GM21528 (cell line): ENCODE measurements at regions not wholly inside any gene's neighbourhood (a gene's known extent, or its start where the extent isn't known, plus 50 kb on each side); places are given as distances from the start of the nearest gene placed in this dataset.

ENCODE experiments used
- ATAC-seq: cut with Tn5 transposase; IDR thresholded peaks from one replicate; pipeline ENCODE4 v1.9.1; 2021; ENCODE audit warnings: mild to moderate bottlenecking, moderate library complexity; ENCODE audit not compliant: unreplicated experiment, low FRiP score

- ATAC-seq: no peak
Measured at GRCh38 chr4:135840781-135841180, 1639.2 kb upstream of the PABPC4L start.

GRCh38 chr4:135839712-135840111 lies 1638.1 kb upstream of the PABPC4L start:
- no peak for ATAC-seq

- ATAC-seq: no peak
Measured at GRCh38 chr4:135838889-135839288, 1637.3 kb upstream of the PABPC4L start.

- ATAC-seq: no peak
Measured at GRCh38 chr4:135834471-135834870, 1632.9 kb upstream of the PABPC4L start.

- ATAC-seq: no peak
Measured at GRCh38 chr4:135833529-135833928, 1631.9 kb upstream of the PABPC4L start.

- no peak for ATAC-seq
Measured at GRCh38 chr4:135824759-135825296, 1623.2 kb upstream of the PABPC4L start.

GRCh38 chr4:135804785-135805184 lies 1603.2 kb upstream of the PABPC4L start:
- ATAC-seq: no peak

GRCh38 chr4:135777361-135777760 lies 1575.8 kb upstream of the PABPC4L start:
- ATAC-seq: no peak

GRCh38 chr4:135775909-135776308 lies 1574.3 kb upstream of the PABPC4L start:
- ATAC-seq: no peak

- ATAC-seq: no peak
Measured at GRCh38 chr4:135770505-135770904, 1568.9 kb upstream of the PABPC4L start.

GRCh38 chr4:135744928-135745327 lies 1543.3 kb upstream of the PABPC4L start:
- no peak for ATAC-seq

GRCh38 chr4:135741583-135741982 lies 1540.0 kb upstream of the PABPC4L start:
- no peak for ATAC-seq

- ATAC-seq: no peak
Measured at GRCh38 chr4:135739354-135739753, 1537.8 kb upstream of the PABPC4L start.

GRCh38 chr4:135735512-135735911 lies 1533.9 kb upstream of the PABPC4L start:
- no peak for ATAC-seq

- ATAC-seq: no peak
Measured at GRCh38 chr4:135732448-135732847, 1530.9 kb upstream of the PABPC4L start.

GRCh38 chr4:135731682-135732081 lies 1530.1 kb upstream of the PABPC4L start:
- no peak for ATAC-seq

GRCh38 chr4:135724421-135724820 lies 1522.8 kb upstream of the PABPC4L start:
- ATAC-seq: no peak

- ATAC-seq: no peak
Measured at GRCh38 chr4:135718019-135718418, 1516.4 kb upstream of the PABPC4L start.

- ATAC-seq: no peak
Measured at GRCh38 chr4:135705343-135705742, 1503.8 kb upstream of the PABPC4L start.

- no peak for ATAC-seq
Measured at GRCh38 chr4:135694066-135694465, 1492.5 kb upstream of the PABPC4L start.

- ATAC-seq: no peak
Measured at GRCh38 chr4:135684001-135684400, 1482.4 kb upstream of the PABPC4L start.

- no peak for ATAC-seq
Measured at GRCh38 chr4:135672202-135672601, 1470.6 kb upstream of the PABPC4L start.

GRCh38 chr4:135670548-135670947 lies 1469.0 kb upstream of the PABPC4L start:
- ATAC-seq: no peak
